Omental fat pad (tissue), 3 donors: ENCODE measurements at regions not wholly inside any gene's neighbourhood (a gene's known extent, or its start where the extent isn't known, plus 50 kb on each side); places are given as distances from the start of the nearest gene placed in this dataset.

ENCODE experiments used
- ATAC-seq: fragments of 150-250 bp; one replicate; pipeline ENCODE4 v1.9.1; 2016; ENCODE audit warnings: mild to moderate bottlenecking, moderate library complexity; ENCODE audit not compliant: low FRiP score
- DNase-seq: peaks from one replicate; pipeline ENCODE4 v3.0.0-alpha.2; 2019; ENCODE audit warnings: low spot score
- CTCF ChIP-seq, 3 donors: fragments of 450-650 bp; IDR thresholded peaks; one replicate each; pipeline ENCODE4 v1.5.1; 2016 to 2017; ENCODE audit warnings: antibody characterized with exemption in 3 of 3, mild to moderate bottlenecking in 3 of 3, moderate library complexity in 2 of 3

GRCh38 chr5:152187668-152188067 is 217.4 kb downstream of the NMUR2 start:
- DNase-seq (no peak), ATAC-seq (no peak)
- TF ChIP-seq CTCF (IDR thresholded peaks at IDR 0.05) = no peak

GRCh38 chr5:152185547-152186245 is 219.4 kb downstream of the NMUR2 start:
- DNase-seq (no peak), ATAC-seq (no peak)
- no peak for TF ChIP-seq CTCF (IDR thresholded peaks at IDR 0.05)

GRCh38 chr5:152184266-152184665 is 220.8 kb downstream of the NMUR2 start:
- no peak for TF ChIP-seq CTCF (IDR thresholded peaks at IDR 0.05)
- no peak for DNase-seq

GRCh38 chr5:152181461-152181860 is 223.6 kb downstream of the NMUR2 start:
- DNase-seq = no peak
- no peak for TF ChIP-seq CTCF (IDR thresholded peaks at IDR 0.05)
- no peak for ATAC-seq

More at GRCh38 chr5:152184266-152184665, 220.8 kb downstream of the NMUR2 start:
- ATAC-seq = no peak

- no peak for TF ChIP-seq CTCF (IDR thresholded peaks at IDR 0.05)
- DNase-seq (no peak), ATAC-seq (no peak)
These were observed 226.8 kb downstream of the NMUR2 start for GRCh38 chr5:152178350-152178699.

- DNase-seq = no peak
- no peak for ATAC-seq
- no peak for TF ChIP-seq CTCF (IDR thresholded peaks at IDR 0.05)
These were observed 227.3 kb downstream of the NMUR2 start for GRCh38 chr5:152177626-152178349.

- DNase-seq = no peak
- TF ChIP-seq CTCF (IDR thresholded peaks at IDR 0.05) = no peak
- no peak for ATAC-seq
These were observed 233.2 kb downstream of the NMUR2 start for GRCh38 chr5:152171888-152172287.
